Epithelial cell of esophagus (primary cell): ENCODE measurements at regions not wholly inside any gene's neighbourhood (a gene's known extent, or its start where the extent isn't known, plus 50 kb on each side); places are given as distances from the start of the nearest gene placed in this dataset.
"Not testable (repeated sequence)": the region's sequence is repeated elsewhere in the genome, so short reads cannot be mapped to it uniquely, and the experiment has no call there.

Source experiments
- DNase-seq: peaks from one replicate; pipeline ENCODE4 v3.0.0; 2010; ENCODE audit warnings: low read depth
- H3K4me3 ChIP-seq: 2 replicates; pipeline ENCODE4 v1.5.1; 2011; ENCODE audit warnings: mild to moderate bottlenecking, low read length, control low read depth
- CTCF ChIP-seq: IDR thresholded peaks from 2 replicates; pipeline ENCODE4 v1.5.1; 2011; ENCODE audit warnings: low read depth, mild to moderate bottlenecking, low read length, control low read depth, inconsistent platforms; ENCODE audit not compliant: insufficient read depth; ENCODE audit errors: missing control alignments

GRCh38 chr1:95766036-95766435 lies 532.0 kb downstream of the RWDD3 start:
- no peak for DNase-seq
- TF ChIP-seq CTCF: no peak

GRCh38 chr1:95770581-95770980 lies 536.6 kb downstream of the RWDD3 start:
- TF ChIP-seq CTCF: no peak
- no peak for DNase-seq

More at GRCh38 chr1:95766036-95766435, 532.0 kb downstream of the RWDD3 start:
- H3K4me3 ChIP-seq: no peak overlapping the region

GRCh38 chr1:95778217-95778616 lies 544.2 kb downstream of the RWDD3 start:
- no peak overlapping the region for H3K4me3 ChIP-seq
- TF ChIP-seq CTCF: no peak
- no peak for DNase-seq

More at GRCh38 chr1:95770581-95770980, 536.6 kb downstream of the RWDD3 start:
- H3K4me3 ChIP-seq: no peak overlapping the region

- H3K4me3 ChIP-seq: no peak overlapping the region
- DNase-seq: no peak
- TF ChIP-seq CTCF: no peak
Measured at GRCh38 chr1:95780836-95781235, 546.8 kb downstream of the RWDD3 start.

GRCh38 chr1:95790136-95790535 lies 556.1 kb downstream of the RWDD3 start:
- H3K4me3 ChIP-seq: no peak overlapping the region
- no peak for DNase-seq
- no peak for TF ChIP-seq CTCF

GRCh38 chr1:95793893-95794292 lies 559.9 kb downstream of the RWDD3 start:
- peak; percentile 45 for DNase-seq
- TF ChIP-seq CTCF: peak; percentile 15

GRCh38 chr1:95797761-95798160 lies 563.8 kb downstream of the RWDD3 start:
- H3K4me3 ChIP-seq, DNase-seq: not testable (repeated sequence)

More at GRCh38 chr1:95793893-95794292, 559.9 kb downstream of the RWDD3 start:
- H3K4me3 ChIP-seq: no peak overlapping the region
